Loucy (cell line): ENCODE measurements at regions not wholly inside any gene's neighbourhood (a gene's known extent, or its start where the extent isn't known, plus 50 kb on each side); places are given as distances from the start of the nearest gene placed in this dataset.

Source experiments
- CTCF ChIP-seq: fragments of 200-600 bp; sonication (generic); conservative IDR thresholded peaks from 2 replicates; pipeline ENCODE4 v1.5.1; 2014; ENCODE audit warnings: mild to moderate bottlenecking, antibody characterized with exemption, low read length
- EZH2phosphoT487 ChIP-seq: fragments of 200-600 bp; IDR thresholded peaks from 2 replicates; pipeline ENCODE4 v1.6.1; 2018; ENCODE audit warnings: antibody characterized with exemption, mild to moderate bottlenecking, moderate library complexity, borderline replicate concordance

GRCh38 chr18:43780782-43781340, 503.6 kb upstream of the SYT4 start:
- TF ChIP-seq CTCF: no peak
- no peak for TF ChIP-seq EZH2phosphoT487
